ENCODE measurements at regions not wholly inside any gene's neighbourhood (a gene's known extent, or its start where the extent isn't known, plus 50 kb on each side); places are given as distances from the start of the nearest gene placed in this dataset.

- peak in 5 of 6 experiments; percentile 9 to 55 (median 45) for TF ChIP-seq CTCF (IDR thresholded peaks at IDR 0.05)
- TF ChIP-seq POLR2A (IDR thresholded peaks at IDR 0.05): no peak
Observed at GRCh38 chrX:109911046-109911445, 91.9 kb upstream of the TMEM164 start.
